Endothelial cell of umbilical vein (primary cell): ENCODE measurements at regions not wholly inside any gene's neighbourhood (a gene's known extent, or its start where the extent isn't known, plus 50 kb on each side); places are given as distances from the start of the nearest gene placed in this dataset.

ENCODE experiments used
- BruUV-seq: library from RNA; stranded (reverse); fragments of 400-500 nt; replicated peaks from 2 replicates; lab custom pipeline; 2021; lab: Mats Ljungman, UMichigan
- CTCF ChIA-PET: fragments of 300-600, 350-600 bp; sonication (Branson Sonifier 250); formaldehyde crosslinking; loops from one replicate; lab custom pipeline; 2021; ENCODE audit warnings: antibody characterized with exemption, inconsistent platforms; lab: Charles Lee
- POLR2A ChIA-PET: fragments of 300-600, 350-600 bp; sonication (Branson Sonifier 250); formaldehyde crosslinking; loops from one replicate; lab custom pipeline; 2021; ENCODE audit warnings: antibody characterized with exemption, inconsistent platforms; lab: Charles Lee
- DNase-seq: peaks from one replicate; pipeline ENCODE4 v3.0.0-alpha.2; 2011; ENCODE audit warnings: low read depth, low spot score
- FAIRE-seq: peaks from 2 replicates; lab custom pipeline; 2011; peaks lifted over from hg19 to GRCh38; lab: Jason Lieb, UNC
- H2AFZ ChIP-seq: 2 replicates; pipeline ENCODE4 v1.6.0; 2012; ENCODE audit warnings: low read depth, low read length, control low read depth, inconsistent platforms
- H3K27ac ChIP-seq: 2 replicates; pipeline ENCODE4 v1.5.1; 2011; ENCODE audit warnings: low read depth, mild to moderate bottlenecking, control low read depth, low read length, moderate library complexity; ENCODE audit not compliant: insufficient read depth
- H3K27me3 ChIP-seq, 2 experiments: 2 replicates each; pipeline versions ENCODE4 v1.6.0 to v1.6.1; 2011; ENCODE audit warnings: low read length in 2 of 2, mixed read lengths in 1 of 2; ENCODE audit not compliant: control insufficient read depth in 2 of 2, insufficient read depth in 2 of 2
- H3K36me3 ChIP-seq, 2 experiments: 2 replicates in 1 of 2; 3 replicates in 1 of 2; pipeline ENCODE4 v1.5.1; 2011; ENCODE audit warnings: low read length in 2 of 2, mild to moderate bottlenecking in 1 of 2, moderate library complexity in 1 of 2; ENCODE audit not compliant: control insufficient read depth in 2 of 2, insufficient read depth in 2 of 2; ENCODE audit errors: extremely low read depth in 1 of 2
- H3K4me1 ChIP-seq: 3 replicates; pipeline ENCODE4 v1.5.1; 2011; ENCODE audit warnings: mild to moderate bottlenecking, low read length; ENCODE audit not compliant: control insufficient read depth, insufficient read depth; ENCODE audit errors: extremely low read depth
- H3K4me2 ChIP-seq: 2 replicates; pipeline ENCODE4 v1.6.1; 2011; ENCODE audit warnings: low read length, control low read depth, mixed read lengths; ENCODE audit not compliant: insufficient read depth
- H3K4me3 ChIP-seq, 3 experiments: fragments of 200-600 bp in 1 of 3; sonication (generic), shearing (Covaris generic) in 1 of 3; replicated peaks in 1 of 3; 2 replicates each; pipeline ENCODE4 v1.5.1; 2011 to 2016; ENCODE audit warnings: control low read depth in 3 of 3, low read length in 3 of 3, mild to moderate bottlenecking in 2 of 3, inconsistent platforms in 1 of 3, low read depth in 1 of 3, moderate library complexity in 1 of 3; ENCODE audit not compliant: insufficient read depth in 1 of 3
- H3K79me2 ChIP-seq: 2 replicates; pipeline ENCODE4 v1.6.0; 2012; ENCODE audit warnings: low read length, inconsistent platforms; ENCODE audit not compliant: control insufficient read depth, insufficient read depth
- H3K9ac ChIP-seq: replicated peaks from 2 replicates; pipeline ENCODE3; 2011; ENCODE audit warnings: low read length, control low read depth; ENCODE audit not compliant: insufficient read depth; ENCODE audit errors: extremely low read depth
- H3K9me1 ChIP-seq: replicated peaks from 3 replicates; pipeline ENCODE4 v1.6.0; 2011; ENCODE audit warnings: mild to moderate bottlenecking, low read length; ENCODE audit not compliant: control insufficient read depth, insufficient read depth; ENCODE audit errors: extremely low read depth
- H3K9me3 ChIP-seq: replicated peaks from 2 replicates; pipeline ENCODE4 v1.5.1; 2012; ENCODE audit warnings: low read length, inconsistent platforms; ENCODE audit not compliant: control insufficient read depth, insufficient read depth
- H4K20me1 ChIP-seq: replicated peaks from 2 replicates; pipeline ENCODE3; 2011; ENCODE audit warnings: mild to moderate bottlenecking, low read length; ENCODE audit not compliant: control insufficient read depth, insufficient read depth; ENCODE audit errors: extremely low read depth
- EZH2 ChIP-seq: IDR thresholded peaks from 2 replicates; pipeline ENCODE4 v1.6.1; 2012; ENCODE audit warnings: borderline replicate concordance, low read depth, mild to moderate bottlenecking, moderate library complexity, low read length, inconsistent platforms; ENCODE audit not compliant: severe bottlenecking
- FOS ChIP-seq: IDR thresholded peaks from 2 replicates; pipeline ENCODE4 v1.6.1; 2011; ENCODE audit warnings: mild to moderate bottlenecking, low read length, moderate library complexity, borderline replicate concordance; ENCODE audit not compliant: insufficient read depth
- GATA2 ChIP-seq: IDR thresholded peaks from 2 replicates; pipeline ENCODE4 v1.7.0; 2011; ENCODE audit warnings: low read depth, mild to moderate bottlenecking, moderate library complexity, mixed read lengths, low read length; ENCODE audit not compliant: insufficient read length, insufficient read depth
- JUN ChIP-seq: IDR thresholded peaks from 2 replicates; pipeline ENCODE4 v1.6.1; 2011; ENCODE audit warnings: borderline replicate concordance, low read depth; ENCODE audit not compliant: insufficient read length, insufficient read depth
- MYC ChIP-seq: IDR thresholded peaks from one replicate; pipeline ENCODE4 v1.6.1; 2011; ENCODE audit warnings: mild to moderate bottlenecking, low read depth, low read length
- POLR2A ChIP-seq: IDR thresholded peaks from 2 replicates; pipeline ENCODE4 v1.6.1; 2012; ENCODE audit warnings: low read depth, mild to moderate bottlenecking, control low read depth, low read length
- POLR2AphosphoS5 ChIP-seq: IDR thresholded peaks from 2 replicates; pipeline ENCODE4 v1.6.1; 2012; ENCODE audit warnings: low read depth, mild to moderate bottlenecking, control low read depth, low read length, moderate library complexity; ENCODE audit not compliant: insufficient read depth
- dilution Hi-C: fragments of 300-500 bp; cut with MboI; formaldehyde crosslinking; loops from one replicate; pipeline ENCODE4 v1.15.0; 2019; ENCODE audit warnings: low sequenced_read_pairs; ENCODE audit not compliant: extremely low pct_ligation_motif_present
- intact Hi-C: fragments of 100-400 bp; cut with micrococcal nuclease; formaldehyde crosslinking; loops from one replicate; pipeline ENCODE4 v1.10.0; 2022
- TF ChIP-seq, protein P1 (sequence below), 2 donors: IDR thresholded peaks; 1 replicate in 1 of 2; 2 replicates in 1 of 2; pipeline ENCODE4 v1.5.1; 2011; ENCODE audit warnings: low read length in 2 of 2, mild to moderate bottlenecking in 2 of 2, moderate library complexity in 2 of 2, control low read depth in 1 of 2, inconsistent platforms in 1 of 2, low read depth in 1 of 2; ENCODE audit not compliant: insufficient read depth in 1 of 2; ENCODE audit errors: extremely low read depth in 1 of 2
- TF ChIP-seq, protein P2 (sequence below): IDR thresholded peaks from 2 replicates; pipeline ENCODE4 v1.6.1; 2011; ENCODE audit not compliant: insufficient read depth, insufficient read length

DNA sequence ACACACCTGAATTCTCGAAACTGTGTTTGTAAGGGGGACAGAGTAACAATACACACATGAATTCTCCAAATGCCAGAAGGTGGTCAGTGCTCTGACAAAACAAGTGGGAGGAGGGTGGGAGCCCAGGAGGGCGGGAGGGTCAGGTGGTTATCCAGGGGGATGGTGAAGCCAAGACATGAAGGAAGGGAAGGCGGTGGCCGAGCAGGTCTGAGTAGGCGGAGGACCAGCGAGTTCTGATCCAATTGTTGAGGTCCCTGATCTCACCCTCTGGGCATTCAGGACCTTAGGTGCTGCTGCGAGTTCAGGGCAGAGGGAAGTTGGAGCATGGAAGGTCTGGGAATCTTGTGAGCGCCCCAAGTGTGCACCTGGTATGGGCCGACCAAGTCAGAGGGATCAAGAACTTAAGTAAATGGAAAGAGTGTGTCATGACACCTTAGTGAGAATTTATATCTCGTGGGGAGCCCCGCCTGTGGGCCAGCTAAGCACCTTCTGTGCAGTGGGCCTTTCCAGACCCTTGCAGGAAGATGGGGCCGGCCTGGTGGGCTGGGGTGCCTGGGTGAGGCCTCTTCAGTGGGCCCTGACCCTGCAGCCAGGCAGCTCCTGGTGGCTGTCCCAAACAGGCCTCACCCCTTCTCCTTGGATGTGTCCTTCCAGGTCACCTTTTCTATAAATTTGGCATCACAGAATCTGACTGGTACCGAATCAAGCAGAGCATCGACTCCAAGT, 86.1 kb downstream of the NPIPB11 start:
- Histone ChIP-seq H3K4me3 (no peak overlapping the region), H3K36me3 (no peaks in the 10 kb centered on the region), H3K9ac (no peak overlapping the region), H3K9me3 (no peaks in the 10 kb centered on the region), H3K27me3 (no peaks in the 10 kb centered on the region), H3K9me1 (no peaks in the 10 kb centered on the region), H3K79me2 (no peaks in the 10 kb centered on the region), H3K27ac (no peak overlapping the region), H4K20me1 (no peaks in the 10 kb centered on the region), H3K4me2 (no peak overlapping the region), H2AFZ (no peak overlapping the region), H3K4me1 (peaks cover 15% of the 10 kb centered on the region)
- ChIA-PET POLR2A (no interaction called here), CTCF (no interaction called here)
- TF ChIP-seq POLR2A (no peak), MYC (no peak), POLR2AphosphoS5 (no peak), GATA2 (no peak), EZH2 (no peak), FOS (no peak), JUN (no peak)
- TF ChIP-seq, protein P1, sequence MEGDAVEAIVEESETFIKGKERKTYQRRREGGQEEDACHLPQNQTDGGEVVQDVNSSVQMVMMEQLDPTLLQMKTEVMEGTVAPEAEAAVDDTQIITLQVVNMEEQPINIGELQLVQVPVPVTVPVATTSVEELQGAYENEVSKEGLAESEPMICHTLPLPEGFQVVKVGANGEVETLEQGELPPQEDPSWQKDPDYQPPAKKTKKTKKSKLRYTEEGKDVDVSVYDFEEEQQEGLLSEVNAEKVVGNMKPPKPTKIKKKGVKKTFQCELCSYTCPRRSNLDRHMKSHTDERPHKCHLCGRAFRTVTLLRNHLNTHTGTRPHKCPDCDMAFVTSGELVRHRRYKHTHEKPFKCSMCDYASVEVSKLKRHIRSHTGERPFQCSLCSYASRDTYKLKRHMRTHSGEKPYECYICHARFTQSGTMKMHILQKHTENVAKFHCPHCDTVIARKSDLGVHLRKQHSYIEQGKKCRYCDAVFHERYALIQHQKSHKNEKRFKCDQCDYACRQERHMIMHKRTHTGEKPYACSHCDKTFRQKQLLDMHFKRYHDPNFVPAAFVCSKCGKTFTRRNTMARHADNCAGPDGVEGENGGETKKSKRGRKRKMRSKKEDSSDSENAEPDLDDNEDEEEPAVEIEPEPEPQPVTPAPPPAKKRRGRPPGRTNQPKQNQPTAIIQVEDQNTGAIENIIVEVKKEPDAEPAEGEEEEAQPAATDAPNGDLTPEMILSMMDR (IDR thresholded peaks at IDR 0.05; ENCODE audit: extremely low read depth in 1 of 2, insufficient read depth in 1 of 2, low read depth in 1 of 2, low read length in 2 of 2): no peak
- TF ChIP-seq, protein P2, sequence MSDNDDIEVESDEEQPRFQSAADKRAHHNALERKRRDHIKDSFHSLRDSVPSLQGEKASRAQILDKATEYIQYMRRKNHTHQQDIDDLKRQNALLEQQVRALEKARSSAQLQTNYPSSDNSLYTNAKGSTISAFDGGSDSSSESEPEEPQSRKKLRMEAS: no peak
- BruUV-seq: no TSS peak
- DNase-seq: no peak
- dilution Hi-C loops: no loop called here
- intact Hi-C loops: no loop called here
- FAIRE-seq: no peak
